GM18519 (cell line): ENCODE measurements at regions not wholly inside any gene's neighbourhood (a gene's known extent, or its start where the extent isn't known, plus 50 kb on each side); places are given as distances from the start of the nearest gene placed in this dataset.
"Not testable (repeated sequence)": the region's sequence is repeated elsewhere in the genome, so short reads cannot be mapped to it uniquely, and the experiment has no call there.

Experiments used
- ATAC-seq: cut with Tn5 transposase; IDR thresholded peaks from one replicate; pipeline ENCODE4 v1.9.1; 2021; ENCODE audit warnings: mild to moderate bottlenecking, moderate library complexity; ENCODE audit not compliant: unreplicated experiment, low FRiP score

GRCh38 chr2:89537862-89538261 is 846.4 kb downstream of the RPIA start:
- ATAC-seq, result not testable (repeated sequence)

GRCh38 chr2:89544110-89544509 is 852.6 kb downstream of the RPIA start:
- ATAC-seq, result not testable (repeated sequence)

GRCh38 chr2:89579154-89579553 is 887.7 kb downstream of the RPIA start:
- not testable (repeated sequence) for ATAC-seq

GRCh38 chr2:89582816-89583215 is 891.3 kb downstream of the RPIA start:
- ATAC-seq, result not testable (repeated sequence)

- not testable (repeated sequence) for ATAC-seq
Measured at GRCh38 chr2:89584046-89584445, 892.6 kb downstream of the RPIA start.

GRCh38 chr2:89584868-89585557 is 893.5 kb downstream of the RPIA start:
- not testable (repeated sequence) for ATAC-seq

GRCh38 chr2:89585558-89585920 is 894.1 kb downstream of the RPIA start:
- peak; percentile 100 for ATAC-seq

- ATAC-seq, result not testable (repeated sequence)
Measured at GRCh38 chr2:89599843-89600242, 908.4 kb downstream of the RPIA start.

GRCh38 chr2:89606514-89606913 is 915.0 kb downstream of the RPIA start:
- not testable (repeated sequence) for ATAC-seq

- not testable (repeated sequence) for ATAC-seq
Measured at GRCh38 chr2:89610207-89610926, 918.9 kb downstream of the RPIA start.

GRCh38 chr2:89610927-89611515 is 919.5 kb downstream of the RPIA start:
- ATAC-seq, result not testable (repeated sequence)

- not testable (repeated sequence) for ATAC-seq
Measured at GRCh38 chr2:89611710-89612109, 920.2 kb downstream of the RPIA start.

GRCh38 chr2:89649268-89649667 is 957.8 kb downstream of the RPIA start:
- ATAC-seq, result not testable (repeated sequence)

GRCh38 chr2:89679254-89679653 is 987.8 kb downstream of the RPIA start:
- not testable (repeated sequence) for ATAC-seq
